ENCODE measurements at regions not wholly inside any gene's neighbourhood (a gene's known extent, or its start where the extent isn't known, plus 50 kb on each side); places are given as distances from the start of the nearest gene placed in this dataset.

GRCh38 chr18:47758000-47758399 is 172.5 kb downstream of the SMAD2 start:
- Histone ChIP-seq H3K36me3 (no peaks in the 10 kb centered on the region), H3K27ac (no peak overlapping the region), H3K4me3 (no peak overlapping the region), H3K4me1 (no peaks in the 10 kb centered on the region), H3K27me3 (no peaks in the 10 kb centered on the region), H3K9me3 (no peaks in the 10 kb centered on the region)
- no peak for TF ChIP-seq POLR2AphosphoS5 (IDR thresholded peaks at IDR 0.05; ENCODE audit: insufficient read depth in 1 of 2, low read depth in 1 of 2)
- no peak for TF ChIP-seq CTCF (IDR thresholded peaks at IDR 0.05)
- no peak for TF ChIP-seq POLR2A (IDR thresholded peaks at IDR 0.05)
- no peak for DNase-seq (ENCODE audit: extremely low spot score in 2 of 2)
- intact Hi-C loops (cut with DNase I) = no loop called here

GRCh38 chr18:47756364-47757016 is 174.0 kb downstream of the SMAD2 start:
- Histone ChIP-seq H3K36me3 (no peaks in the 10 kb centered on the region), H3K4me3 (no peak overlapping the region), H3K4me1 (no peaks in the 10 kb centered on the region), H3K9me3 (no peaks in the 10 kb centered on the region), H3K27ac (no peak overlapping the region), H3K27me3 (no peaks in the 10 kb centered on the region)
- intact Hi-C loops (cut with DNase I) = no loop called here
- DNase-seq (ENCODE audit: extremely low spot score in 2 of 2) = no peak
- TF ChIP-seq POLR2A (IDR thresholded peaks at IDR 0.05) (no peak), POLR2AphosphoS5 (IDR thresholded peaks at IDR 0.05; ENCODE audit: insufficient read depth in 1 of 2, low read depth in 1 of 2) (no peak), CTCF (IDR thresholded peaks at IDR 0.05) (peak; percentile 24 to 36 (median 35))

GRCh38 chr18:47755102-47755456 is 175.4 kb downstream of the SMAD2 start:
- intact Hi-C loops (cut with DNase I) = no loop called here
- Histone ChIP-seq H3K27me3 (no peaks in the 10 kb centered on the region), H3K36me3 (no peaks in the 10 kb centered on the region), H3K27ac (no peak overlapping the region), H3K4me1 (no peaks in the 10 kb centered on the region), H3K4me3 (no peak overlapping the region), H3K9me3 (no peaks in the 10 kb centered on the region)
- TF ChIP-seq POLR2AphosphoS5 (IDR thresholded peaks at IDR 0.05; ENCODE audit: insufficient read depth in 1 of 2, low read depth in 1 of 2) = no peak
- TF ChIP-seq CTCF (IDR thresholded peaks at IDR 0.05) = no peak
- TF ChIP-seq POLR2A (IDR thresholded peaks at IDR 0.05) = no peak
- no peak for DNase-seq (ENCODE audit: extremely low spot score in 2 of 2)

- Histone ChIP-seq H3K4me3 (no peak overlapping the region), H3K27me3 (no peaks in the 10 kb centered on the region), H3K27ac (no peak overlapping the region), H3K36me3 (no peaks in the 10 kb centered on the region), H3K4me1 (no peaks in the 10 kb centered on the region), H3K9me3 (no peaks in the 10 kb centered on the region)
- intact Hi-C loops (cut with DNase I) = no loop called here
- TF ChIP-seq POLR2A (IDR thresholded peaks at IDR 0.05) (no peak), CTCF (IDR thresholded peaks at IDR 0.05) (peak in 1 of 3 experiments; percentile 15)
- peak in 1 of 2 donors; percentile 75 for DNase-seq (ENCODE audit: extremely low spot score in 2 of 2)
These were observed 176.0 kb downstream of the SMAD2 start for GRCh38 chr18:47754311-47755101.

Measured in vagina (tissue), 2 donors.